ENCODE measurements at regions not wholly inside any gene's neighbourhood (a gene's known extent, or its start where the extent isn't known, plus 50 kb on each side); places are given as distances from the start of the nearest gene placed in this dataset.
"Not testable (repeated sequence)": the region's sequence is repeated elsewhere in the genome, so short reads cannot be mapped to it uniquely, and the experiment has no call there.

GRCh38 chrX:87961471-87961870, 443.9 kb downstream of the KLHL4 start:
- DNase-seq, result no peak

DNA sequence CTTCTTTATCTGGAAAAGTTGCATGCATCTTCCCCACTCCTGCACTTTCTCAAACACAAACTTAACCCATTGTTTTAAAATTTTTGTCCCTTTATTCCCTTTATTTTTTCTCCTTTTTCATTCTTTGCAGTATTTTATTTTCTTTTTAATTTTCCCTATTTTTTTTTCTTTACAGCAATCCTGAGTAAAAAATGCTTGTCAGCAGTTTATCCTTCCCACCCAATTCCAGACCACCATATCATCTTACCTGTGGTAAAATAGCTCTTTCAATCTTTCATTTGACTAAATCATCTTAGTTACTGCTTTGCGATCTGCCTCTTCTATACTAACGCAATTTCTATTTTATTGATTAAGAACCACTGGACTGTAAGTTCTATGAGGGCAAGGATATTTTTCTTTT, 450.5 kb downstream of the KLHL4 start:
- no peak for DNase-seq

- not testable (repeated sequence) for DNase-seq
These were observed 454.5 kb downstream of the KLHL4 start for GRCh38 chrX:87972121-87972520.

DNA sequence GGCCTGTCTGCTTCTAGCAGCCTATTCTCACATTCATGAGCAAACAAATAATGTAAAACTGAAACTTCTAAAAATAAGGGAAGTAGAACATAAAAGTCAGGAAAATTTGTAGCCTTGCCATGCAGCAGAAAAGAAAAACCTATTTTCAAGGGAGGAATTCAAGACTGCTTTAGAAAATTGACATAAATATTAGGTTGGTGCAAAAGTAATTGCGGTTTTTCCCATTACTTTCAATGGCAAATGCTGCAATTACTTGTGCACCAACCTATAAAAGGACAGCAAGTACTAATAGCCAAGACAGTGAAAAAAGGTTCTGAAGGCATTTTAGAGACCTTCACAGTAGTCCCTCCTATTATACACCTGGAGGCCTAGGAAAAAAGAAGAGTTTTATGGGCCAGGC, 457.8 kb downstream of the KLHL4 start:
- DNase-seq, result no peak

GRCh38 chrX:88007873-88008272, 490.3 kb downstream of the KLHL4 start:
- DNase-seq, result not testable (repeated sequence)

DNA sequence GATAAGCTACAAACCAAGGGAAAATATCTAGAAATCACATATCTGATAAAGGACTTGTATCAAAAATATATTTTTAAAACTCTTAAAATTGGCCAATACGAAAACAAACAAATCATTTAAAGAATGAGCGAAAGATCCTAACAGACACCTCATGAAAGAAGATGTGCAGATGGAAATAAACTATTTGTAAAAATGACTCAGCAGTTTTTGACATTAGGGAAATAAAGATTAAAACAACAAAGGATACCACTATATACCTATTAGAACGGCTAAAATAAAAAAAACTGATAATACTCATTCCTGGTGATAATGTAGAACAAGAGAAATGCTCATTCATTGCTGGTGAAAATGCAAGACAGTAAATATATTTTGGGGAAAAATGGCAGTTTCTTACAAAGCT, 506.4 kb downstream of the KLHL4 start:
- DNase-seq, result no peak

- DNase-seq, result no peak
These were observed 554.9 kb downstream of the KLHL4 start for GRCh38 chrX:88072339-88073030.

DNA sequence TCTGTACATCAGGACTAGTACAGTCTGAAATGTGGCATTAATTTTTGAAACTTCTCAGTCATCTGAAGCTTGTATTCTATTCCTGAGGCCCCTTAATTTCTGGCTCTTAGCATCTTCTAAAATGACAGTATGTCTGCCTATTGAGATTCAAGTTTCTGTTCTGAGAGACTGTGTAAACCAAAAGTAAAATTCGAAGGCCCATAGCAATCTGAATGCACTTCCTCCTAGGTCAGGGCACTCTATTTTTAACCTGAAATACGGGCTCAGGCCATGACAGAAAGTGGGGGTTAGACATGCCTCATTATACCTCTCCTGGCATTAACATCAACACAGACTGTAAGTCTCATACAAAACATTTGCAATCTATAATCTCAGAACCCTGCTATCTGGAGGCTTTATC, 584.4 kb downstream of the KLHL4 start:
- DNase-seq, result no peak

DNA sequence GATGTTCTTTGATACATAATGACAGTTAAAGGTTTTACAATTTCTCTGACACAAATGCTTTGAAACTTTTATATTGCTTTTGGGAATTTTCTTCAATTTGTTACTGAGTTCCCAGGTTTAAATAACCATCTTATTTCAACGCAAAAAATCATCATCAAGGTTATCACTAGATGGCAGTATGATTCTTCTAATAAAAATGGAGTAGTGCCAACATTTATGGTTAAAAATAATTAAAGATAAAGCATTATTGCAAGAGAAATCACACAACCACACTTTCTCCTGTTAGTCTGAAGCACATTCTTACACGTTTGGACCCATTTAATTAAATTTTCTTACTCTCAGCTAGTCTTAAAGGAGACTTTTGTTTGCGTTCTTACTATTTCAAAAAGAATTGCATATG, 611.3 kb upstream of the CPXCR1 start:
- no peak for DNase-seq

DNA sequence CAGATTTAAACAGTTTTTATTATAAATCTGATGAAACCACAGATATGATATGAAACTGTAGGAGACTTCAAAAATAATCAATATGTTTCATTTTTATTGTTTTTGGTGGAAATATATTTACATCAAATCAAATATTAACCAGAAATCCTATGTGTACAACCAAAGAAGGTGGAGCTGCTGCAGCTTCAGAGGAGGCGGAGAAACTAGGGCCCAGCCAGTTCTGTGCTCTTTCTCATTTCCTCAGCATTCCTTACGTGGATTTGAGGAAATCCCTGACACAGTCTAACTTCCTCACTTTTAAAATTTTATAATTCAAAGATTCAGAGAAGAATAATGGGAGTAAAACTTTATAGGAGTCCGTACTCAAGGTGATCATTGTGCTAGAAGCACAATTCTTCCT, 610.7 kb upstream of the CPXCR1 start:
- no peak for DNase-seq

DNA sequence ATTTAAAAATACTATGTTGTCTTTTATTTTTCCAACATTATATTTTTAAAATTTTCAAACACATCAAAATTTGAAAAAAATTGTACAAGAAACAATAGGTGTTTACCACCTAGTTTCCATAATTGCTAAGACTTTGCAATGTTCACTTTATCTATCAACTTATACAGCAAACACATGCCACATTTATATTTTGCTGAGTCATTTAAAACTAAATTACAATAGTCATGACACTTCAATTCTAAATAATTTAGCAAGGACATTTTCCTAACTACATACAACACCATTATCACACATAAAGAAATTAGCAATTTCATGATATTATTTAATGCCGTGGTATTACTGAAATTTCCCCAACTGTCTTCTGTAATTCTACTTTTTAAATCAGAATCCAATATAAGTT, 600.4 kb upstream of the CPXCR1 start:
- DNase-seq, result no peak

DNA sequence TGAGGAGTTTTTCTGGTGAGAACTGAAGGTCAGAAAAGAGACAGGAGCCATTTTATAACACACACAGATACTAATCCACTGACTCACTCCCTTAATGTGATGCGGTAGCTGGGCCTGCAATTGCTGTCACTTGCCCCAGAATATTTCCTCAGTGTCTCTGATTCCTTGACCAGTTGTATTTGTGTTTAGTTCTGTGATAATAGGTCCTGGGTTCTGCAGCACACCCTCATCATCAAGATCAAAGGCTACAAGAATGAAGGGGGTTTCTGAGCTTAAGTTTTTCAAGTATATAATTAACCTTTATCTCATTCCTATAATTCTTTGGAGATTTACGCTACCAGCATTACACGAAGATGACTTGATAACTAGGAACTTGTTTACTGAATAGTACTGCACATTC, 576.5 kb upstream of the CPXCR1 start:
- no peak for DNase-seq

- DNase-seq, result not testable (repeated sequence)
These were observed 573.0 kb upstream of the CPXCR1 start for GRCh38 chrX:88173932-88174440.

GRCh38 chrX:88202149-88202548, 544.9 kb upstream of the CPXCR1 start:
- no peak for DNase-seq

- DNase-seq, result no peak
These were observed 503.0 kb upstream of the CPXCR1 start for GRCh38 chrX:88244066-88244465.

GRCh38 chrX:88284844-88285243, 462.2 kb upstream of the CPXCR1 start:
- no peak for DNase-seq

GRCh38 chrX:88313972-88314371, 433.1 kb upstream of the CPXCR1 start:
- not testable (repeated sequence) for DNase-seq

DNA sequence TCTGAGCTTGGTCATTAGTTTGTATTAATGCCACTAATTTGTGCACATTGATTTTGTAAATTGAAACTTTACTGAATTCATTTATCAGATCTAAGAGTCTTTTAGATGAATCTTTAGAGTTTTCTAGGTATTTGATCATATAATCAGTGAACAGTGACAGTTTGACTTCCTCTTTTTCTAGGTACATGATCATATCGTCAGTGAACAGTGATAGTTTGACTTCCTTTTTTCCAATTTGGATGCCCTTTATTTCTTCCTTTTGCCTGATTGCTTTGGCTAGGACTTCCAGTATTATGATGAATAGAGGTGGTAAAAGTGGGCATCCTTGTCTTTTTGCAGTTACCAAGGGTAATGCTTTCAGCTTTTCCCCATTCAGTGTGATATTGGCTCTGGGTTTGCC, 421.4 kb upstream of the CPXCR1 start:
- no peak for DNase-seq

GRCh38 chrX:88355252-88355651, 391.8 kb upstream of the CPXCR1 start:
- DNase-seq, result no peak

DNA sequence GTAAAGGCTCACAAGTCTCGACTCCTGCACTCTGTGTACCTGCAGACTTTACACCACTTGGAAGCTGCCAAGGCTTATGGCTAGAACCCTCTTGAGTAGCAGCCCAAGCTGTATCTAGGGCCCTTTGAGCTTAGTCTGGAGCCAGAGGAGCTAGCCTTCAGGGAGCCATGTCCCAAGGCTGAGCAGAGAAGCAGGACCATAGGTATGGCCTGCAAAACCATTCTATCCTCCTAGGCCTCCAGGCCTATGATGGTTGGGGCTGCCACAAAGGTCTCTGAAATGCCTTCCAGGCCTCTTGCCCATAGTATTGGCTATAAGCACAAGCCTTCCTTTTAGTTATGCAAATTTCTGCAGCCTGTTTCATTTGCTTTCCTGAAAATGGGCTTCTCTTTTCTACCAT, 380.7 kb upstream of the CPXCR1 start:
- DNase-seq, result no peak

- DNase-seq, result no peak
These were observed 368.6 kb upstream of the CPXCR1 start for GRCh38 chrX:88378406-88378805.

DNA sequence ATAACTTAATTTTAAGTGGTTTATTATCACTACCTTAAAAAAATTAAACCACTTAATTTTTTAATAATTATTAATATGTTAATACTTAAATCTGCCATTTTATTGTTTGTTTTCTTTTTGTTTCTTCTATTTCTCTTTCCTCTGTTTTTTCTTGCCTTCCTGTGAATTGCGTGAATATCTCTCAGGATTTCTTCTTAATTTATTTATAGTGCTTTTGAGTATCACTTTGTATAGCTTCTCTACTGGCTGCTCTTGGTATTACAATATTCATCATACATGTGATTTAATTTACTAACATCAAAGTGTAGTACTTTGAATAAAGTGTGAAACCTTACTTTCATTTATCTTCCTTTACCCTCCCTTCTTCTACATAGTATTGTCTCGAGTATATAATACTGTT, 349.5 kb upstream of the CPXCR1 start:
- no peak for DNase-seq

DNA sequence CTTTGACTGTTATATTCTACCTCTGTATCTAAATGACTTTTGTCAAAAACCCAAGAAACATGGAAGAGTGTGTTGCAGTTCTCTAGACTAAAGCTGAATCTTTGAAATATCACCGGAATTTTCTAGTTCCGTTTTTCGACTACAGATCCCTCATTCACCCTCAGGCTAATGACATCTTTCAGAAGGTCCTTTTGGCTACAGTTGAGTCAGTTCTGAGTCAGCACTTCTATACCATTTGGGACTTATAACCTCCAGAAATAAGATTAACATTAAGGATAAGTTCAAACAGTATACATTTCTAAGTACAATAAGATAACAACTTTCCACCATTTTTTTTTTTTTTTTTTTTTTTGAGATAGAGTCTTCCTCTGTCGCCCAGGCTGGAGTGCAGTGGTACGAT, 331.0 kb upstream of the CPXCR1 start:
- DNase-seq, result no peak

- DNase-seq, result no peak
These were observed 330.1 kb upstream of the CPXCR1 start for GRCh38 chrX:88416965-88417364.

DNA sequence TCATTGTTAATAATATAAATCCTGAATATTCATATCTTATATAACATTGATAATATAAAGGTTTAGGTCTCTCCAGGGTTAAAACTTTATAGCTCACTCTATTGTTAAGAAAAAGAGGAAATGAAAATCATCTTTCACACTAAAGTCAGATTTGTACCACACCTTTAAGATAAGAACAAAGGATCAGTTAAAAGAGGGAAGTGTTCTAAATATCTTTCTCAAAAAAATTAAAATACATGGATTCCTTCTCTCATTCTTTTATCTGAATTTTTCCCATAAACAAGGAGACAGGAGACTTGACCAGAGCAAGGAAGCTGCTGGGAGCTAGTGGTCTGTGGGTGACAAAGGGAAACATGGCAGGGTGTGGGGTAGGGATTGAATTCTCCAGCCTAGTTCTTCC, 323.0 kb upstream of the CPXCR1 start:
- no peak for DNase-seq

Measured in CD4-positive, alpha-beta T cell treated with Interleukin-1 beta for 1 hour (primary cell).